Midbrain (tissue), 1 donor: ENCODE measurements at regions not wholly inside any gene's neighbourhood (a gene's known extent, or its start where the extent isn't known, plus 50 kb on each side); places are given as distances from the start of the nearest gene placed in this dataset.

ENCODE experiments used
- DNase-seq: peaks from one replicate; lab custom pipeline; 2025; lab: John Stamatoyannopoulos, UW

- DNase-seq, result no peak
These were observed 168.4 kb upstream of the AVPR1A start for GRCh38 chr12:63319386-63319785.

GRCh38 chr12:63318933-63319332 is 167.9 kb upstream of the AVPR1A start:
- DNase-seq, result no peak

GRCh38 chr12:63318313-63318712 is 167.3 kb upstream of the AVPR1A start:
- DNase-seq, result no peak

- no peak for DNase-seq
These were observed 166.9 kb upstream of the AVPR1A start for GRCh38 chr12:63317880-63318279.

- no peak for DNase-seq
These were observed 166.4 kb upstream of the AVPR1A start for GRCh38 chr12:63317286-63317846.

GRCh38 chr12:63313139-63313538 is 162.1 kb upstream of the AVPR1A start:
- DNase-seq, result no peak

GRCh38 chr12:63308671-63309070 is 157.7 kb upstream of the AVPR1A start:
- no peak for DNase-seq

GRCh38 chr12:63307849-63308248 is 156.8 kb upstream of the AVPR1A start:
- DNase-seq, result no peak

- DNase-seq, result no peak
These were observed 155.2 kb upstream of the AVPR1A start for GRCh38 chr12:63305901-63306875.

GRCh38 chr12:63304887-63305316 is 153.9 kb upstream of the AVPR1A start:
- DNase-seq, result no peak

GRCh38 chr12:63302941-63303536 is 152.0 kb upstream of the AVPR1A start:
- no peak for DNase-seq

GRCh38 chr12:63302269-63302940 is 151.4 kb upstream of the AVPR1A start:
- DNase-seq, result no peak

GRCh38 chr12:63301311-63301710 is 150.3 kb upstream of the AVPR1A start:
- DNase-seq, result no peak

GRCh38 chr12:63298386-63298930 is 147.5 kb upstream of the AVPR1A start:
- no peak for DNase-seq

- no peak for DNase-seq
These were observed 143.3 kb upstream of the AVPR1A start for GRCh38 chr12:63294327-63294632.

- no peak for DNase-seq
These were observed 141.6 kb upstream of the AVPR1A start for GRCh38 chr12:63292471-63293221.

- DNase-seq, result peak; percentile 9
These were observed 125.8 kb upstream of the AVPR1A start for GRCh38 chr12:63276537-63277365.

GRCh38 chr12:63266988-63267387 is 116.0 kb upstream of the AVPR1A start:
- DNase-seq, result no peak

GRCh38 chr12:63264629-63265028 is 113.6 kb upstream of the AVPR1A start:
- DNase-seq, result no peak

GRCh38 chr12:63250486-63250885 is 99.5 kb upstream of the AVPR1A start:
- no peak for DNase-seq

GRCh38 chr12:63238892-63239291 is 87.9 kb upstream of the AVPR1A start:
- no peak for DNase-seq
